Fibroblast of villous mesenchyme (primary cell): ENCODE measurements at regions not wholly inside any gene's neighbourhood (a gene's known extent, or its start where the extent isn't known, plus 50 kb on each side); places are given as distances from the start of the nearest gene placed in this dataset.

Source experiments
- DNase-seq: peaks from one replicate; pipeline ENCODE4 v3.0.0-alpha.2; 2010; ENCODE audit warnings: low read depth
- H3K4me3 ChIP-seq: 2 replicates; pipeline ENCODE4 v1.5.1; 2011; ENCODE audit warnings: low read depth, mild to moderate bottlenecking, low read length
- TF ChIP-seq, protein P1 (sequence below): IDR thresholded peaks from 2 replicates; pipeline ENCODE4 v1.5.1; 2012; ENCODE audit warnings: low read depth, mild to moderate bottlenecking, low read length; ENCODE audit not compliant: insufficient read depth

DNA sequence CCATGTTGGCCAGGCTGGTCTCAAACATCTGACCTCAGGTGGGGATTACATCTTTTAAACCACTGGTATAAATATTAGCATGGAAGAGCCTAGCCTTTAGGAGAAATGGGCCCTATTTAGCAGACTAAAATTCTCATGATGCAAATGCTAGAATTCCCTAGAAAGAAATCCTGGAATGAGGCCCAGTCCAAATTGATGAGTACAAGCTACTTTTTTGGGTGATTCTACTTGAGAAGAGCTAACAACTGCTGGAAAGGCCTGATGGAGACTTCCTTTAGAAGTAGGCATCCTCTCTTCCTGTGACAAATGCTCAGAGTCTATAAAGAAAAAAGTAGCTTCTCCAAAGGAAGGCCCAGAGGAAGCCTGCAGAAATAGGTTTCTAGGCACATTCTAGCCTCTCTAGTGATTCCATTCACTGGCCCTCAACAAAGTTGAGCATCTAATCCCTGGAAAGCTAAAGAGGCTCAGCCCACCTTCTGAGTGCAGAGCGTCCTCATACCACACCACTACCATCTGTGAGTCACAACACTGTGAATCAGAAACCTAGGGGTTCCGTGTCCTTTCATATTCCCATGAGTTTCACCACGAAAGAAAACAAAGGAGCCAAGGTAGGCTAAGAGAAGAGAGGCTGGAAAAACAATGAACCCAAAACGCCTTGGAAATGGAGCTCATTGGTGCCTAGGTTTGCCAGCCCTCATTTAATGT, 183.1 kb downstream of the C1D start:
- H3K4me3 ChIP-seq = no peak overlapping the region
- TF ChIP-seq, protein P1, sequence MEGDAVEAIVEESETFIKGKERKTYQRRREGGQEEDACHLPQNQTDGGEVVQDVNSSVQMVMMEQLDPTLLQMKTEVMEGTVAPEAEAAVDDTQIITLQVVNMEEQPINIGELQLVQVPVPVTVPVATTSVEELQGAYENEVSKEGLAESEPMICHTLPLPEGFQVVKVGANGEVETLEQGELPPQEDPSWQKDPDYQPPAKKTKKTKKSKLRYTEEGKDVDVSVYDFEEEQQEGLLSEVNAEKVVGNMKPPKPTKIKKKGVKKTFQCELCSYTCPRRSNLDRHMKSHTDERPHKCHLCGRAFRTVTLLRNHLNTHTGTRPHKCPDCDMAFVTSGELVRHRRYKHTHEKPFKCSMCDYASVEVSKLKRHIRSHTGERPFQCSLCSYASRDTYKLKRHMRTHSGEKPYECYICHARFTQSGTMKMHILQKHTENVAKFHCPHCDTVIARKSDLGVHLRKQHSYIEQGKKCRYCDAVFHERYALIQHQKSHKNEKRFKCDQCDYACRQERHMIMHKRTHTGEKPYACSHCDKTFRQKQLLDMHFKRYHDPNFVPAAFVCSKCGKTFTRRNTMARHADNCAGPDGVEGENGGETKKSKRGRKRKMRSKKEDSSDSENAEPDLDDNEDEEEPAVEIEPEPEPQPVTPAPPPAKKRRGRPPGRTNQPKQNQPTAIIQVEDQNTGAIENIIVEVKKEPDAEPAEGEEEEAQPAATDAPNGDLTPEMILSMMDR = no peak
- DNase-seq = peak; percentile 42

GRCh38 chr2:67880291-67880761, 182.5 kb downstream of the C1D start:
- no peak overlapping the region for H3K4me3 ChIP-seq
- TF ChIP-seq, protein P1 = no peak
- peak; percentile 51 for DNase-seq

- TF ChIP-seq, protein P1 = no peak
- H3K4me3 ChIP-seq = no peak overlapping the region
- DNase-seq = no peak
These were observed 181.0 kb downstream of the C1D start for GRCh38 chr2:67881816-67882215.

GRCh38 chr2:67883316-67884087, 179.3 kb downstream of the C1D start:
- H3K4me3 ChIP-seq = no peak overlapping the region
- DNase-seq = no peak
- TF ChIP-seq, protein P1 = no peak

GRCh38 chr2:67888351-67889005, 174.3 kb downstream of the C1D start:
- H3K4me3 ChIP-seq = no peak overlapping the region
- TF ChIP-seq, protein P1 = no peak
- no peak for DNase-seq

DNA sequence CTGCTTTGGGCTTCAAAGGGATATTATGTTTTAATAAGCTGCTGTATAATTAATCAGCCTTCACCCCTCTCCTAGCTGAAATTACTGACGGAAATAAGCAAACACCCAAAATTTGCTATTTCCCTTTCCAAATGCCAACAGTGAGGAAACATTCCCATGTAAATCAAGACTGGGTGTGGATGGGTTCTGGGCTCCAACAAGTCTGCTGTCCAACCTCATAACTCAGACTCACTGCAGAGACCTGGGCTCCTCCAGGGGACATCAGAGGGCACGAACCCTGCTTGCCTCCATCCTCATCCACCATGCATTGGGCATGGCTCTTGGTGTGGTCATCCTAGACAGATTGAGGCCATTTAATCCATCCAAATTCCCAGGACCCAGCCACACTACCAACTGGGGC, 173.7 kb downstream of the C1D start:
- H3K4me3 ChIP-seq = no peak overlapping the region
- no peak for DNase-seq
- TF ChIP-seq, protein P1 = no peak
